IMR-90 (cell line): ENCODE measurements at regions not wholly inside any gene's neighbourhood (a gene's known extent, or its start where the extent isn't known, plus 50 kb on each side); places are given as distances from the start of the nearest gene placed in this dataset.

Experiments used
- ATAC-seq: fragments of 200-7000 bp; cut with Tn5 transposase; 2 replicates; pipeline ENCODE4 v1.9.1; 2020; ENCODE audit warnings: low read depth, mild to moderate bottlenecking, moderate library complexity
- BruUV-seq: library from RNA; stranded (reverse); fragments of 400-500 nt; replicated peaks from 2 replicates; lab custom pipeline; 2021; lab: Mats Ljungman, UMichigan
- CTCF ChIA-PET: fragments of 300-600 bp; formaldehyde crosslinking; extraction: SDS; loops from one replicate; lab custom pipeline; 2021; ENCODE audit warnings: antibody characterized with exemption; lab: Yijun Ruan, JAX
- POLR2A ChIA-PET: fragments of 300-600 bp; sonication (Branson Sonifier 250); formaldehyde crosslinking; loops from one replicate; lab custom pipeline; 2022; ENCODE audit warnings: antibody characterized with exemption; ENCODE audit not compliant: unreplicated experiment; lab: Charles Lee
- DNase-seq: peaks from one replicate; pipeline ENCODE4 v3.0.0; 2013
- H2AFZ ChIP-seq: replicated peaks from 2 replicates; pipeline ENCODE3; 2013; ENCODE audit warnings: low read length, mild to moderate bottlenecking; ENCODE audit not compliant: poor library complexity
- H2AK5ac ChIP-seq: 2 replicates; pipeline ENCODE4 v1.6.1; 2013; ENCODE audit warnings: low read depth, low read length, inconsistent platforms
- H2AK9ac ChIP-seq: replicated peaks from 2 replicates; pipeline ENCODE3; 2013; ENCODE audit warnings: mild to moderate bottlenecking, low read depth, low read length, moderate library complexity; ENCODE audit not compliant: poor library complexity
- H2BK120ac ChIP-seq: 2 replicates; pipeline ENCODE4 v1.6.1; 2013; ENCODE audit warnings: low read depth, low read length, inconsistent platforms
- H2BK15ac ChIP-seq: 3 replicates; pipeline ENCODE4 v1.6.1; 2013; ENCODE audit warnings: low read depth, low read length, inconsistent platforms
- H2BK20ac ChIP-seq: 2 replicates; pipeline ENCODE4 v1.6.1; 2013; ENCODE audit warnings: low read depth, mild to moderate bottlenecking, inconsistent platforms, low read length, moderate library complexity
- H2BK5ac ChIP-seq: 2 replicates; pipeline ENCODE4 v1.6.1; 2013; ENCODE audit warnings: mild to moderate bottlenecking, low read depth, low read length, inconsistent platforms; ENCODE audit not compliant: poor library complexity, severe bottlenecking
- H3K14ac ChIP-seq: replicated peaks from 2 replicates; pipeline ENCODE4 v1.6.1; 2013; ENCODE audit warnings: low read depth, low read length, inconsistent platforms
- H3K18ac ChIP-seq: 2 replicates; pipeline ENCODE4 v1.6.1; 2013; ENCODE audit warnings: low read depth, low read length, control low read depth
- H3K23ac ChIP-seq: 2 replicates; pipeline ENCODE4 v1.6.1; 2013; ENCODE audit warnings: low read depth, low read length, inconsistent platforms
- H3K27ac ChIP-seq: 2 replicates; pipeline ENCODE4 v1.5.1; 2013; ENCODE audit warnings: mild to moderate bottlenecking, control low read depth, low read length; ENCODE audit not compliant: insufficient read depth
- H3K27me3 ChIP-seq: 2 replicates; pipeline ENCODE4 v1.6.1; 2013; ENCODE audit warnings: low read length; ENCODE audit not compliant: control insufficient read depth, insufficient read depth
- H3K36me3 ChIP-seq: 2 replicates; pipeline ENCODE4 v1.6.1; 2013; ENCODE audit warnings: low read length, mixed read lengths; ENCODE audit not compliant: control insufficient read depth, insufficient read depth
- H3K4ac ChIP-seq: 2 replicates; pipeline ENCODE4 v1.6.1; 2013; ENCODE audit warnings: low read depth, low read length, inconsistent platforms
- H3K4me1 ChIP-seq: 2 replicates; pipeline ENCODE4 v1.6.1; 2013; ENCODE audit warnings: low read length, mixed read lengths; ENCODE audit not compliant: control insufficient read depth, insufficient read depth
- H3K4me2 ChIP-seq: 2 replicates; pipeline ENCODE4 v1.6.1; 2013; ENCODE audit warnings: low read depth, mild to moderate bottlenecking, control low read depth, low read length, moderate library complexity
- H3K4me3 ChIP-seq: 2 replicates; pipeline ENCODE4 v1.5.1; 2013; ENCODE audit warnings: low read depth, mild to moderate bottlenecking, control low read depth, low read length, moderate library complexity; ENCODE audit not compliant: insufficient read depth
- H3K56ac ChIP-seq: 2 replicates; pipeline ENCODE4 v1.6.1; 2013; ENCODE audit warnings: low read length, inconsistent platforms; ENCODE audit not compliant: insufficient read depth; ENCODE audit errors: extremely low read depth
- H3K79me1 ChIP-seq, 2 experiments: 2 replicates each; pipeline ENCODE4 v1.6.1; 2013; ENCODE audit warnings: low read length in 2 of 2, inconsistent platforms in 1 of 2, low read depth in 1 of 2
- H3K9ac ChIP-seq: 2 replicates; pipeline ENCODE4 v1.6.1; 2013; ENCODE audit warnings: low read depth, low read length, control low read depth
- H3K9me1 ChIP-seq: 2 replicates; pipeline ENCODE4 v1.6.1; 2013; ENCODE audit warnings: low read length, inconsistent platforms; ENCODE audit not compliant: insufficient read depth
- H3K9me3 ChIP-seq: 2 replicates; pipeline ENCODE4 v1.6.1; 2013; ENCODE audit warnings: low read length; ENCODE audit not compliant: control insufficient read depth, insufficient read depth
- H4K20me1 ChIP-seq: 2 replicates; pipeline ENCODE4 v1.6.1; 2013; ENCODE audit warnings: low read length, inconsistent platforms; ENCODE audit not compliant: insufficient read depth
- H4K5ac ChIP-seq: 2 replicates; pipeline ENCODE4 v1.6.1; 2013; ENCODE audit warnings: mild to moderate bottlenecking, low read depth, low read length, control low read depth
- H4K8ac ChIP-seq, 2 experiments: 2 replicates each; pipeline ENCODE4 v1.6.1; 2013; ENCODE audit warnings: low read depth in 2 of 2, low read length in 2 of 2, control low read depth in 1 of 2, inconsistent platforms in 1 of 2
- H4K91ac ChIP-seq: 2 replicates; pipeline ENCODE4 v1.6.1; 2013; ENCODE audit warnings: low read depth, low read length, inconsistent platforms; ENCODE audit not compliant: insufficient read depth
- BHLHE40 ChIP-seq: fragments of 150-350 bp; IDR thresholded peaks from 2 replicates; pipeline ENCODE4 v1.6.1; 2016; ENCODE audit warnings: mild to moderate bottlenecking, low read depth, low read length
- CEBPB ChIP-seq: IDR thresholded peaks from 2 replicates; pipeline ENCODE4 v1.6.1; 2012; ENCODE audit warnings: low read depth, low read length, improper control_type of control experiment
- CHD1 ChIP-seq: IDR thresholded peaks from 2 replicates; pipeline ENCODE4 v1.6.1; 2012; ENCODE audit warnings: low read depth, low read length, improper control_type of control experiment
- FOS ChIP-seq: fragments of 150-350 bp; IDR thresholded peaks from 2 replicates; pipeline ENCODE4 v1.6.1; 2016; ENCODE audit warnings: low read depth, low read length
- MAFK ChIP-seq: IDR thresholded peaks from 2 replicates; pipeline ENCODE4 v1.6.1; 2012; ENCODE audit warnings: low read depth, low read length, improper control_type of control experiment
- MAZ ChIP-seq: IDR thresholded peaks from 2 replicates; pipeline ENCODE4 v1.6.1; 2012; ENCODE audit warnings: low read depth, mild to moderate bottlenecking, low read length, improper control_type of control experiment, moderate library complexity, borderline replicate concordance
- MXI1 ChIP-seq: IDR thresholded peaks from 2 replicates; pipeline ENCODE4 v1.6.1; 2012; ENCODE audit warnings: low read depth, mild to moderate bottlenecking, low read length, moderate library complexity, borderline replicate concordance
- NFE2L2 ChIP-seq: fragments of 150-350 bp; IDR thresholded peaks from 2 replicates; pipeline ENCODE4 v1.6.1; 2016; ENCODE audit warnings: low read depth, mild to moderate bottlenecking, low read length
- POLR2A ChIP-seq: IDR thresholded peaks from 2 replicates; pipeline ENCODE4 v1.6.1; 2012; ENCODE audit warnings: mild to moderate bottlenecking, low read depth, low read length
- RAD21 ChIP-seq: IDR thresholded peaks from 2 replicates; pipeline ENCODE4 v1.6.1; 2012; ENCODE audit warnings: low read length, improper control_type of control experiment
- RCOR1 ChIP-seq: IDR thresholded peaks from 2 replicates; pipeline ENCODE4 v1.6.1; 2012; ENCODE audit warnings: mild to moderate bottlenecking, low read length, improper control_type of control experiment; ENCODE audit not compliant: insufficient replicate concordance
- RFX5 ChIP-seq: IDR thresholded peaks from 2 replicates; pipeline ENCODE4 v1.8.0; 2012; ENCODE audit warnings: low read depth, mild to moderate bottlenecking, low read length, moderate library complexity
- SMC3 ChIP-seq: fragments of 150-350 bp; IDR thresholded peaks from 2 replicates; pipeline ENCODE4 v1.6.1; 2016; ENCODE audit warnings: low read depth, mild to moderate bottlenecking, antibody characterized with exemption, low read length, moderate library complexity
- WGBS, 2 experiments: methylation state at CpG; one replicate each; pipeline versions ENCODE4 v1.1.5 to v1.1.7; 2013; ENCODE audit warnings: missing lambda C conversion rate in 2 of 2; ENCODE audit not compliant: insufficient read length in 1 of 2; ENCODE audit errors: extremely low coverage in 2 of 2; 5-methylcytosine and 5-hydroxymethylcytosine counted together
- dilution Hi-C: fragments of 300-500 bp; cut with HindIII; formaldehyde crosslinking; loops from one replicate; pipeline ENCODE4 v1.14.3; 2018; ENCODE audit warnings: low sequenced_read_pairs; ENCODE audit not compliant: unreplicated experiment
- in situ Hi-C: fragments of 300-500 bp; cut with MboI; formaldehyde crosslinking; loops from 3 replicates; pipeline ENCODE4 v1.14.3; 2019; ENCODE audit warnings: low sequenced_read_pairs, inconsistent platforms, mixed read lengths
- intact Hi-C: fragments of 100-400 bp; cut with micrococcal nuclease; formaldehyde crosslinking; loops from 2 replicates; pipeline ENCODE4 v1.10.0; 2022
- TF ChIP-seq, protein P1 (sequence below): fragments of 150-350 bp; IDR thresholded peaks from 2 replicates; pipeline ENCODE4 v1.6.1; 2017; ENCODE audit warnings: mild to moderate bottlenecking, antibody characterized with exemption, low read length, low read depth
- TF ChIP-seq, protein P2 (sequence below): fragments of 150-350 bp; IDR thresholded peaks from 2 replicates; pipeline ENCODE4 v1.6.1; 2016; ENCODE audit warnings: low read depth, mild to moderate bottlenecking, low read length, moderate library complexity, borderline replicate concordance
- TF ChIP-seq, protein P3 (sequence below): conservative IDR thresholded peaks from 2 replicates; pipeline ENCODE4 v1.5.1; 2012; ENCODE audit warnings: mild to moderate bottlenecking, low read depth, low read length, improper control_type of control experiment

DNA sequence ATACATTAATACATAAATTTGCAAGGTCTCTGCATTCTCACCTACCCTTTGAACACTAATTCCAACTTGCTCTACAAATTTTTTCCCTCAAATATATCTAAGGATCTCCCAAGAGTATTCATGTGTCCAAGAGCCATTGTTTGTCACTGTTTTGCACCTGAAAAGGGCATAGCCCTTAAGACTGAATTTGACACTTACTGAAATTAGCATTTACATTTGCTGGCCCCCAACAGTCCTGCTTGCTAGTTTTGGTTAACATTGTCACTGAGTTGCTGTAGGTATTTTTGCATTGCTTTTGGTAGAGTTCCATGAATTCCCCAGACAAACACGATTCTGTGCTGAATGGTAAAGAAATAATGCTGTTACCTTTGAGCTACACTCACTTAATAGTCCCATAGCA is 57.3 kb downstream of the KCNA4 start:
- Histone ChIP-seq H3K79me1 (no peaks in the 10 kb centered on the region), H4K91ac (no peak overlapping the region), H2AK5ac (no peak overlapping the region), H4K5ac (no peak overlapping the region), H3K23ac (no peak overlapping the region), H2AFZ (no peak overlapping the region), H3K27me3 (no peaks in the 10 kb centered on the region), H3K56ac (no peak overlapping the region), H3K18ac (no peak overlapping the region), H3K4me1 (no peaks in the 10 kb centered on the region), H2BK15ac (no peak overlapping the region), H3K4me2 (no peak overlapping the region), H2BK5ac (no peak overlapping the region), H3K9ac (no peak overlapping the region), H3K36me3 (no peaks in the 10 kb centered on the region), H3K9me1 (no peaks in the 10 kb centered on the region), H4K20me1 (no peaks in the 10 kb centered on the region), H3K14ac (no peak overlapping the region), H3K9me3 (no peaks in the 10 kb centered on the region), H3K4ac (no peak overlapping the region), H3K27ac (no peak overlapping the region), H2BK120ac (no peak overlapping the region), H4K8ac (no peak overlapping the region), H2AK9ac (no peak overlapping the region), H3K4me3 (no peak overlapping the region), H2BK20ac (no peak overlapping the region)
- DNase-seq: no peak
- in situ Hi-C loops: no loop called here
- BruUV-seq: no TSS peak
- intact Hi-C loops: no loop called here
- dilution Hi-C loops: no loop called here
- TF ChIP-seq CEBPB (no peak), MAFK (no peak), FOS (no peak), POLR2A (no peak), MAZ (no peak), BHLHE40 (no peak), RCOR1 (no peak), CHD1 (no peak), RFX5 (no peak), SMC3 (no peak), NFE2L2 (no peak), MXI1 (no peak), RAD21 (no peak)
- TF ChIP-seq, protein P1, sequence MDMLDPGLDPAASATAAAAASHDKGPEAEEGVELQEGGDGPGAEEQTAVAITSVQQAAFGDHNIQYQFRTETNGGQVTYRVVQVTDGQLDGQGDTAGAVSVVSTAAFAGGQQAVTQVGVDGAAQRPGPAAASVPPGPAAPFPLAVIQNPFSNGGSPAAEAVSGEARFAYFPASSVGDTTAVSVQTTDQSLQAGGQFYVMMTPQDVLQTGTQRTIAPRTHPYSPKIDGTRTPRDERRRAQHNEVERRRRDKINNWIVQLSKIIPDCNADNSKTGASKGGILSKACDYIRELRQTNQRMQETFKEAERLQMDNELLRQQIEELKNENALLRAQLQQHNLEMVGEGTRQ: no peak
- TF ChIP-seq, protein P2, sequence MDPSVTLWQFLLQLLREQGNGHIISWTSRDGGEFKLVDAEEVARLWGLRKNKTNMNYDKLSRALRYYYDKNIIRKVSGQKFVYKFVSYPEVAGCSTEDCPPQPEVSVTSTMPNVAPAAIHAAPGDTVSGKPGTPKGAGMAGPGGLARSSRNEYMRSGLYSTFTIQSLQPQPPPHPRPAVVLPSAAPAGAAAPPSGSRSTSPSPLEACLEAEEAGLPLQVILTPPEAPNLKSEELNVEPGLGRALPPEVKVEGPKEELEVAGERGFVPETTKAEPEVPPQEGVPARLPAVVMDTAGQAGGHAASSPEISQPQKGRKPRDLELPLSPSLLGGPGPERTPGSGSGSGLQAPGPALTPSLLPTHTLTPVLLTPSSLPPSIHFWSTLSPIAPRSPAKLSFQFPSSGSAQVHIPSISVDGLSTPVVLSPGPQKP: no peak
- TF ChIP-seq, protein P3, sequence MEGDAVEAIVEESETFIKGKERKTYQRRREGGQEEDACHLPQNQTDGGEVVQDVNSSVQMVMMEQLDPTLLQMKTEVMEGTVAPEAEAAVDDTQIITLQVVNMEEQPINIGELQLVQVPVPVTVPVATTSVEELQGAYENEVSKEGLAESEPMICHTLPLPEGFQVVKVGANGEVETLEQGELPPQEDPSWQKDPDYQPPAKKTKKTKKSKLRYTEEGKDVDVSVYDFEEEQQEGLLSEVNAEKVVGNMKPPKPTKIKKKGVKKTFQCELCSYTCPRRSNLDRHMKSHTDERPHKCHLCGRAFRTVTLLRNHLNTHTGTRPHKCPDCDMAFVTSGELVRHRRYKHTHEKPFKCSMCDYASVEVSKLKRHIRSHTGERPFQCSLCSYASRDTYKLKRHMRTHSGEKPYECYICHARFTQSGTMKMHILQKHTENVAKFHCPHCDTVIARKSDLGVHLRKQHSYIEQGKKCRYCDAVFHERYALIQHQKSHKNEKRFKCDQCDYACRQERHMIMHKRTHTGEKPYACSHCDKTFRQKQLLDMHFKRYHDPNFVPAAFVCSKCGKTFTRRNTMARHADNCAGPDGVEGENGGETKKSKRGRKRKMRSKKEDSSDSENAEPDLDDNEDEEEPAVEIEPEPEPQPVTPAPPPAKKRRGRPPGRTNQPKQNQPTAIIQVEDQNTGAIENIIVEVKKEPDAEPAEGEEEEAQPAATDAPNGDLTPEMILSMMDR: no peak
- ChIA-PET POLR2A (no interaction called here), CTCF (no interaction called here)
- ATAC-seq: no peak
- no CpG with 5 or more reads among the region's 1 CpG for WGBS, 2 experiments
